Nephron (organoid): ENCODE measurements at regions not wholly inside any gene's neighbourhood (a gene's known extent, or its start where the extent isn't known, plus 50 kb on each side); places are given as distances from the start of the nearest gene placed in this dataset.

Source experiments
- H3K27ac Mint-ChIP-seq, 3 experiments: 2 replicates each; pipeline ENCODE4 v1.8.0; 2020; ENCODE audit warnings: mixed read lengths in 3 of 3, mild to moderate bottlenecking in 2 of 3, moderate library complexity in 1 of 3
- H3K27me3 Mint-ChIP-seq: 2 replicates; pipeline ENCODE4 v1.8.0; 2021; ENCODE audit warnings: low read depth, mild to moderate bottlenecking, moderate library complexity, mixed read lengths
- H3K36me3 Mint-ChIP-seq: 2 replicates; pipeline ENCODE4 v1.8.0; 2020; ENCODE audit warnings: low read depth, mixed read lengths
- H3K4me1 Mint-ChIP-seq: 2 replicates; pipeline ENCODE4 v1.8.0; 2020; ENCODE audit warnings: mixed read lengths
- H3K4me3 Mint-ChIP-seq, 3 experiments: 2 replicates each; pipeline ENCODE4 v1.8.0; 2020; ENCODE audit warnings: mild to moderate bottlenecking in 3 of 3, mixed read lengths in 3 of 3, moderate library complexity in 2 of 3
- H3K9me3 Mint-ChIP-seq: 2 replicates; pipeline ENCODE4 v1.8.0; 2020; ENCODE audit warnings: mixed read lengths
- CTCF ChIP-seq, 3 experiments: fragments of 200-600 bp; sonication (generic); IDR thresholded peaks; one replicate each; pipeline ENCODE4 v1.5.0; 2021; ENCODE audit warnings: antibody characterized with exemption in 3 of 3; ENCODE audit not compliant: unreplicated experiment in 3 of 3

- H3K9me3 Mint-ChIP-seq, result peaks cover 8% of the 10 kb centered on the region
- no peak for TF ChIP-seq CTCF (IDR thresholded peaks at IDR 0.05; ENCODE audit: unreplicated experiment in 3 of 3)
Observed at GRCh38 chr3:156760333-156760732, 65.8 kb upstream of the LEKR1 start.

GRCh38 chr3:156761007-156761406 is 65.1 kb upstream of the LEKR1 start:
- peaks cover 35% of the 10 kb centered on the region for H3K4me1 Mint-ChIP-seq
- TF ChIP-seq CTCF (IDR thresholded peaks at IDR 0.05; ENCODE audit: unreplicated experiment in 3 of 3), result no peak
- no peaks in the 10 kb centered on the region for H3K36me3 Mint-ChIP-seq
- no peak overlapping the region for H3K4me3 Mint-ChIP-seq
- H3K27ac Mint-ChIP-seq, result peak overlapping the region; percentile 26 to 42 (median 37)
- peaks cover 8% of the 10 kb centered on the region for H3K9me3 Mint-ChIP-seq
- no peaks in the 10 kb centered on the region for H3K27me3 Mint-ChIP-seq

More at GRCh38 chr3:156760333-156760732, 65.8 kb upstream of the LEKR1 start:
- H3K27ac Mint-ChIP-seq, result peak overlapping the region in 2 of 3 experiments; percentile 26 to 37
- no peaks in the 10 kb centered on the region for H3K36me3 Mint-ChIP-seq
- no peaks in the 10 kb centered on the region for H3K27me3 Mint-ChIP-seq
- H3K4me1 Mint-ChIP-seq, result peaks cover 35% of the 10 kb centered on the region
- no peak overlapping the region for H3K4me3 Mint-ChIP-seq

- no peak overlapping the region for H3K4me3 Mint-ChIP-seq
- H3K27me3 Mint-ChIP-seq, result no peaks in the 10 kb centered on the region
- H3K36me3 Mint-ChIP-seq, result no peaks in the 10 kb centered on the region
- peak overlapping the region; percentile 80 to 94 (median 88) for H3K27ac Mint-ChIP-seq
- peaks cover 8% of the 10 kb centered on the region for H3K9me3 Mint-ChIP-seq
- peaks cover 35% of the 10 kb centered on the region for H3K4me1 Mint-ChIP-seq
- no peak for TF ChIP-seq CTCF (IDR thresholded peaks at IDR 0.05; ENCODE audit: unreplicated experiment in 3 of 3)
Observed at GRCh38 chr3:156761713-156762451, 64.3 kb upstream of the LEKR1 start.

GRCh38 chr3:156762631-156763185 is 63.4 kb upstream of the LEKR1 start:
- Mint-ChIP-seq H3K36me3 (no peaks in the 10 kb centered on the region), H3K4me1 (peaks cover 35% of the 10 kb centered on the region), H3K27me3 (no peaks in the 10 kb centered on the region), H3K9me3 (peaks cover 5% of the 10 kb centered on the region), H3K27ac (peak overlapping the region; percentile 80 to 94 (median 88)), H3K4me3 (no peak overlapping the region)
- no peak for TF ChIP-seq CTCF (IDR thresholded peaks at IDR 0.05; ENCODE audit: unreplicated experiment in 3 of 3)

GRCh38 chr3:156763386-156763785 is 62.8 kb upstream of the LEKR1 start:
- Mint-ChIP-seq H3K27ac (peak overlapping the region in 2 of 3 experiments; percentile 80 to 94), H3K9me3 (no peaks in the 10 kb centered on the region), H3K27me3 (no peaks in the 10 kb centered on the region), H3K36me3 (no peaks in the 10 kb centered on the region), H3K4me3 (no peak overlapping the region), H3K4me1 (peaks cover 35% of the 10 kb centered on the region)
- TF ChIP-seq CTCF (IDR thresholded peaks at IDR 0.05; ENCODE audit: unreplicated experiment in 3 of 3), result no peak
